H9 (cell line): ENCODE measurements at regions not wholly inside any gene's neighbourhood (a gene's known extent, or its start where the extent isn't known, plus 50 kb on each side); places are given as distances from the start of the nearest gene placed in this dataset.

Experiments used
- DNase-seq: peaks from one replicate; pipeline ENCODE4 v3.0.0-alpha.2; 2017
- H2AFZ ChIP-seq: one replicate; pipeline ENCODE4 v1.6.1; 2013; ENCODE audit warnings: mild to moderate bottlenecking, low read length, control low read depth, moderate library complexity
- H2AK5ac ChIP-seq: 2 replicates; pipeline ENCODE4 v1.6.1; 2013; ENCODE audit warnings: low read length, control low read depth, mixed read lengths; ENCODE audit not compliant: insufficient read length
- H2BK120ac ChIP-seq: one replicate; pipeline ENCODE4 v1.6.1; 2013; ENCODE audit warnings: low read depth, mild to moderate bottlenecking, low read length, control low read depth, inconsistent platforms; ENCODE audit not compliant: poor library complexity, severe bottlenecking
- H2BK12ac ChIP-seq: 2 replicates; pipeline ENCODE4 v1.6.1; 2013; ENCODE audit warnings: low read length, control low read depth, mixed read lengths, low read depth; ENCODE audit not compliant: insufficient read length
- H2BK15ac ChIP-seq: 2 replicates; pipeline ENCODE4 v1.6.1; 2013; ENCODE audit warnings: low read depth, low read length, control low read depth
- H2BK20ac ChIP-seq: one replicate; pipeline ENCODE4 v1.6.1; 2013; ENCODE audit warnings: low read depth, mild to moderate bottlenecking, low read length, control low read depth, inconsistent platforms; ENCODE audit not compliant: poor library complexity, severe bottlenecking
- H2BK5ac ChIP-seq: 2 replicates; pipeline ENCODE4 v1.6.1; 2013; ENCODE audit warnings: low read length, control low read depth, mixed read lengths; ENCODE audit not compliant: insufficient read length
- H3K14ac ChIP-seq: 2 replicates; pipeline ENCODE4 v1.6.1; 2013; ENCODE audit warnings: low read length, control low read depth; ENCODE audit not compliant: insufficient read depth
- H3K18ac ChIP-seq: 2 replicates; pipeline ENCODE4 v1.6.1; 2013; ENCODE audit warnings: low read depth, mild to moderate bottlenecking, mixed read lengths, low read length, control low read depth; ENCODE audit not compliant: insufficient read length
- H3K23ac ChIP-seq: 2 replicates; pipeline ENCODE4 v1.6.1; 2013; ENCODE audit warnings: low read length, control low read depth, mixed read lengths, low read depth; ENCODE audit not compliant: insufficient read length
- H3K23me2 ChIP-seq: 2 replicates; pipeline ENCODE4 v1.6.1; 2013; ENCODE audit warnings: low read depth, mild to moderate bottlenecking, mixed read lengths, low read length, control low read depth; ENCODE audit not compliant: insufficient read length, poor library complexity, severe bottlenecking
- H3K27ac ChIP-seq: 2 replicates; pipeline ENCODE4 v1.5.1; 2013; ENCODE audit warnings: low read length, control low read depth, mixed read lengths, low read depth; ENCODE audit not compliant: insufficient read length
- H3K27me3 ChIP-seq: 2 replicates; pipeline ENCODE4 v1.6.1; 2013; ENCODE audit warnings: low read length, control low read depth, inconsistent platforms; ENCODE audit not compliant: insufficient read depth
- H3K4ac ChIP-seq: 2 replicates; pipeline ENCODE4 v1.6.1; 2013; ENCODE audit warnings: low read depth, mild to moderate bottlenecking, control low read depth, inconsistent platforms, low read length, moderate library complexity
- H3K4me1 ChIP-seq: 2 replicates; pipeline ENCODE4 v1.6.1; 2013; ENCODE audit warnings: low read length, control low read depth, inconsistent platforms; ENCODE audit not compliant: insufficient read depth
- H3K4me2 ChIP-seq: 2 replicates; pipeline ENCODE4 v1.6.1; 2013; ENCODE audit warnings: low read length, control low read depth, mixed read lengths; ENCODE audit not compliant: insufficient read length, insufficient read depth
- H3K56ac ChIP-seq: 2 replicates; pipeline ENCODE4 v1.6.1; 2013; ENCODE audit warnings: low read depth, mild to moderate bottlenecking, mixed read lengths, low read length, control low read depth; ENCODE audit not compliant: insufficient read length
- H3K79me1 ChIP-seq: 2 replicates; pipeline ENCODE4 v1.6.1; 2013; ENCODE audit warnings: low read depth, mild to moderate bottlenecking, moderate library complexity, low read length, control low read depth, inconsistent platforms; ENCODE audit not compliant: insufficient read depth, poor library complexity, severe bottlenecking
- H3K79me2 ChIP-seq: 2 replicates; pipeline ENCODE4 v1.6.1; 2013; ENCODE audit warnings: low read length, control low read depth, inconsistent platforms; ENCODE audit not compliant: insufficient read depth
- H3K9ac ChIP-seq: 2 replicates; pipeline ENCODE4 v1.6.1; 2013; ENCODE audit warnings: low read length, control low read depth, mixed read lengths; ENCODE audit not compliant: insufficient read length; ENCODE audit errors: extremely low read depth
- H3K9me3 ChIP-seq: one replicate; pipeline ENCODE4 v1.6.1; 2013; ENCODE audit warnings: low read depth, low read length, inconsistent platforms; ENCODE audit not compliant: control insufficient read depth
- H3T11ph ChIP-seq: one replicate; pipeline ENCODE4 v1.6.1; 2013; ENCODE audit warnings: mild to moderate bottlenecking, low read length, control low read depth, inconsistent platforms
- H4K20me1 ChIP-seq: one replicate; pipeline ENCODE4 v1.6.1; 2013; ENCODE audit not compliant: control insufficient read depth, insufficient read length, insufficient read depth
- H4K5ac ChIP-seq: 2 replicates; pipeline ENCODE4 v1.6.1; 2013; ENCODE audit warnings: low read depth, mild to moderate bottlenecking, mixed read lengths, low read length, control low read depth; ENCODE audit not compliant: insufficient read length
- H4K8ac ChIP-seq: replicated peaks from 2 replicates; pipeline ENCODE4 v1.6.1; 2013; ENCODE audit warnings: low read length, control low read depth, mixed read lengths, low read depth; ENCODE audit not compliant: insufficient read length
- H4K91ac ChIP-seq: 2 replicates; pipeline ENCODE4 v1.6.1; 2013; ENCODE audit warnings: low read depth, mild to moderate bottlenecking, moderate library complexity, mixed read lengths, low read length, control low read depth; ENCODE audit not compliant: insufficient read length
- H3K27ac Mint-ChIP-seq, 3 experiments: 2 replicates in 2 of 3; 3 replicates in 1 of 3; pipeline ENCODE4 v1.8.0; 2020 to 2021; ENCODE audit warnings: mixed read lengths in 3 of 3, mild to moderate bottlenecking in 1 of 3, moderate library complexity in 1 of 3
- H3K27me3 Mint-ChIP-seq: 2 replicates; pipeline ENCODE4 v1.8.0; 2021; ENCODE audit warnings: low read depth, mild to moderate bottlenecking, moderate library complexity, mixed read lengths
- H3K36me3 Mint-ChIP-seq, 3 experiments: 2 replicates in 2 of 3; 3 replicates in 1 of 3; pipeline ENCODE4 v1.8.0; 2020 to 2021; ENCODE audit warnings: low read depth in 3 of 3, mixed read lengths in 3 of 3; ENCODE audit not compliant: insufficient read depth in 1 of 3
- H3K4me1 Mint-ChIP-seq, 2 experiments: 2 replicates each; pipeline ENCODE4 v1.8.0; 2020; ENCODE audit warnings: mixed read lengths in 2 of 2
- H3K4me3 Mint-ChIP-seq, 2 experiments: 2 replicates in 1 of 2; 3 replicates in 1 of 2; pipeline ENCODE4 v1.8.0; 2020 to 2021; ENCODE audit warnings: mild to moderate bottlenecking in 2 of 2, mixed read lengths in 2 of 2, moderate library complexity in 1 of 2
- H3K9me3 Mint-ChIP-seq, 2 experiments: 2 replicates in 1 of 2; 3 replicates in 1 of 2; pipeline ENCODE4 v1.8.0; 2020; ENCODE audit warnings: mild to moderate bottlenecking in 2 of 2, mixed read lengths in 2 of 2, moderate library complexity in 1 of 2
- CTCF ChIP-seq: fragments of 200-600 bp; sonication (generic); conservative IDR thresholded peaks from 3 replicates; pipeline ENCODE4 v1.8.0; 2021; ENCODE audit warnings: antibody characterized with exemption, mild to moderate bottlenecking
- WGBS: extraction: QIAGEN DNeasy Blood & Tissue Kit; methylation state at CpG from one replicate; pipeline ENCODE4 v1.1.7; 2013; ENCODE audit warnings: missing lambda C conversion rate, low lambda C conversion rate, mixed read lengths; ENCODE audit not compliant: insufficient read length; ENCODE audit errors: extremely low coverage; 5-methylcytosine and 5-hydroxymethylcytosine counted together

- no peak overlapping the region for H3K27ac Mint-ChIP-seq
- TF ChIP-seq CTCF: peak; percentile 83
- no peak overlapping the region for H3T11ph ChIP-seq
- no peak overlapping the region for H3K23ac ChIP-seq
- no peak overlapping the region for H3K18ac ChIP-seq
- no peak overlapping the region for H3K4ac ChIP-seq
- H3K79me2 ChIP-seq: no peaks in the 10 kb centered on the region
- H2BK20ac ChIP-seq: no peak overlapping the region
- peak; percentile 73 for DNase-seq
- H4K20me1 ChIP-seq: no peaks in the 10 kb centered on the region
- H3K9me3 ChIP-seq: no peaks in the 10 kb centered on the region
- no peak overlapping the region for H3K14ac ChIP-seq
- no CpG with 5 or more reads among the region's 5 CpGs for whole genome bisulfite sequencing
- H3K27me3 Mint-ChIP-seq: peaks cover 4% of the 10 kb centered on the region; the same call in 1 of the 2 replicates
- H4K91ac ChIP-seq: no peak overlapping the region
- no peaks in the 10 kb centered on the region for H3K27me3 ChIP-seq
- no peak overlapping the region for H2BK5ac ChIP-seq
- no peak overlapping the region for H2AFZ ChIP-seq
- H3K4me3 Mint-ChIP-seq: no peak overlapping the region
- H3K27ac ChIP-seq: no peak overlapping the region
- H2BK12ac ChIP-seq: no peak overlapping the region
- no peak overlapping the region for H3K4me2 ChIP-seq
- H3K56ac ChIP-seq: no peak overlapping the region
- no peak overlapping the region for H3K9ac ChIP-seq
- no peak overlapping the region for H2BK15ac ChIP-seq
- H2AK5ac ChIP-seq: no peak overlapping the region
- H3K4me1 ChIP-seq: no peaks in the 10 kb centered on the region; the same call in 1 of the 2 replicates
- no peak overlapping the region for H4K8ac ChIP-seq
- H3K79me1 ChIP-seq: no peaks in the 10 kb centered on the region
- H4K5ac ChIP-seq: no peak overlapping the region
- H3K4me1 Mint-ChIP-seq: peaks cover 5 to 15% of the 10 kb centered on the region in 2 experiments
- no peaks in the 10 kb centered on the region for H3K9me3 Mint-ChIP-seq
- H2BK120ac ChIP-seq: no peak overlapping the region
- no peaks in the 10 kb centered on the region for H3K23me2 ChIP-seq
- no peaks in the 10 kb centered on the region; a peak in 1 of 7 replicates for H3K36me3 Mint-ChIP-seq
Measured at GRCh38 chr3:159586571-159587202, 401.9 kb upstream of the IL12A start.
